Endothelial cell of umbilical vein (primary cell): ENCODE measurements at regions not wholly inside any gene's neighbourhood (a gene's known extent, or its start where the extent isn't known, plus 50 kb on each side); places are given as distances from the start of the nearest gene placed in this dataset.

ENCODE experiments used
- EZH2 ChIP-seq: IDR thresholded peaks from 2 replicates; pipeline ENCODE4 v1.6.1; 2012; ENCODE audit warnings: borderline replicate concordance, low read depth, mild to moderate bottlenecking, moderate library complexity, low read length, inconsistent platforms; ENCODE audit not compliant: severe bottlenecking
- FOS ChIP-seq: IDR thresholded peaks from 2 replicates; pipeline ENCODE4 v1.6.1; 2011; ENCODE audit warnings: mild to moderate bottlenecking, low read length, moderate library complexity, borderline replicate concordance; ENCODE audit not compliant: insufficient read depth
- GATA2 ChIP-seq: IDR thresholded peaks from 2 replicates; pipeline ENCODE4 v1.7.0; 2011; ENCODE audit warnings: low read depth, mild to moderate bottlenecking, moderate library complexity, mixed read lengths, low read length; ENCODE audit not compliant: insufficient read length, insufficient read depth
- JUN ChIP-seq: IDR thresholded peaks from 2 replicates; pipeline ENCODE4 v1.6.1; 2011; ENCODE audit warnings: borderline replicate concordance, low read depth; ENCODE audit not compliant: insufficient read length, insufficient read depth
- MYC ChIP-seq: IDR thresholded peaks from one replicate; pipeline ENCODE4 v1.6.1; 2011; ENCODE audit warnings: mild to moderate bottlenecking, low read depth, low read length
- POLR2A ChIP-seq: IDR thresholded peaks from 2 replicates; pipeline ENCODE4 v1.6.1; 2012; ENCODE audit warnings: low read depth, mild to moderate bottlenecking, control low read depth, low read length
- POLR2AphosphoS5 ChIP-seq: IDR thresholded peaks from 2 replicates; pipeline ENCODE4 v1.6.1; 2012; ENCODE audit warnings: low read depth, mild to moderate bottlenecking, control low read depth, low read length, moderate library complexity; ENCODE audit not compliant: insufficient read depth
- TF ChIP-seq, protein P1 (sequence below), 2 donors: IDR thresholded peaks; 1 replicate in 1 of 2; 2 replicates in 1 of 2; pipeline ENCODE4 v1.5.1; 2011; ENCODE audit warnings: low read length in 2 of 2, mild to moderate bottlenecking in 2 of 2, moderate library complexity in 2 of 2, control low read depth in 1 of 2, inconsistent platforms in 1 of 2, low read depth in 1 of 2; ENCODE audit not compliant: insufficient read depth in 1 of 2; ENCODE audit errors: extremely low read depth in 1 of 2
- TF ChIP-seq, protein P2 (sequence below): IDR thresholded peaks from 2 replicates; pipeline ENCODE4 v1.6.1; 2011; ENCODE audit not compliant: insufficient read depth, insufficient read length

DNA sequence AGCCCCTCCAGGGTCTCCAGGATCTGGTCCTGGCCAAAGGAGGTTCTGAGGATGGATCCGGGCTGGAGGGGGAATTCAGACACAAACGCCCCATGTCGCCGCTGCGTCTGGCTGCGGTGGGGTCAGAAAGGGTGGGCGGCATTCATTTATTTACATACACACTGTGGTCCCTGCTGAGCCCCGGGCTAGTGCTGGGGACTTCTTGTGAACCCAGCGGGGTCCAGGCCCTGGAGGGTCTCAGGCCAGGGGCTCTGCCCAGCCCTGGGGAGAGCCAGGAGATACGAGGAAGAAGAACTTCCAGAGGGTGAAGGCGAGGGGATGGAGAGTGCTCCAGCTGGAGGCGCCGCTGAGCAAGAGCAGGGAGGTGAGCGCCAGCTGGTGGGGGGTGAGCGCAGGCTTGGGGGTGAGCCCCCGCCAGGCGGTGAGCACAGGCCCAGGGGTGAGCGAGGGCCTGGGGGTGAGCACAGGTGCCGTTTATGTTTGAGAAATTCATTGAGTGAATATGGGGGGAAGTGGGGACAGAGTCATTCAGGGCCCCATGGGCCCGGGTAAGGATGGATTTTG, 68.1 kb downstream of the NCOR2 start:
- TF ChIP-seq, protein P1, sequence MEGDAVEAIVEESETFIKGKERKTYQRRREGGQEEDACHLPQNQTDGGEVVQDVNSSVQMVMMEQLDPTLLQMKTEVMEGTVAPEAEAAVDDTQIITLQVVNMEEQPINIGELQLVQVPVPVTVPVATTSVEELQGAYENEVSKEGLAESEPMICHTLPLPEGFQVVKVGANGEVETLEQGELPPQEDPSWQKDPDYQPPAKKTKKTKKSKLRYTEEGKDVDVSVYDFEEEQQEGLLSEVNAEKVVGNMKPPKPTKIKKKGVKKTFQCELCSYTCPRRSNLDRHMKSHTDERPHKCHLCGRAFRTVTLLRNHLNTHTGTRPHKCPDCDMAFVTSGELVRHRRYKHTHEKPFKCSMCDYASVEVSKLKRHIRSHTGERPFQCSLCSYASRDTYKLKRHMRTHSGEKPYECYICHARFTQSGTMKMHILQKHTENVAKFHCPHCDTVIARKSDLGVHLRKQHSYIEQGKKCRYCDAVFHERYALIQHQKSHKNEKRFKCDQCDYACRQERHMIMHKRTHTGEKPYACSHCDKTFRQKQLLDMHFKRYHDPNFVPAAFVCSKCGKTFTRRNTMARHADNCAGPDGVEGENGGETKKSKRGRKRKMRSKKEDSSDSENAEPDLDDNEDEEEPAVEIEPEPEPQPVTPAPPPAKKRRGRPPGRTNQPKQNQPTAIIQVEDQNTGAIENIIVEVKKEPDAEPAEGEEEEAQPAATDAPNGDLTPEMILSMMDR (IDR thresholded peaks at IDR 0.05; ENCODE audit: extremely low read depth in 1 of 2, insufficient read depth in 1 of 2, low read depth in 1 of 2, low read length in 2 of 2) = peak; percentile 14 to 25
- TF ChIP-seq POLR2A = no peak
- TF ChIP-seq POLR2AphosphoS5 = no peak
- no peak for TF ChIP-seq GATA2
- TF ChIP-seq, protein P2, sequence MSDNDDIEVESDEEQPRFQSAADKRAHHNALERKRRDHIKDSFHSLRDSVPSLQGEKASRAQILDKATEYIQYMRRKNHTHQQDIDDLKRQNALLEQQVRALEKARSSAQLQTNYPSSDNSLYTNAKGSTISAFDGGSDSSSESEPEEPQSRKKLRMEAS = no peak
- no peak for TF ChIP-seq MYC
- no peak for TF ChIP-seq EZH2
- TF ChIP-seq JUN = no peak
- no peak for TF ChIP-seq FOS
